GM23338 (cell line): ENCODE measurements at regions not wholly inside any gene's neighbourhood (a gene's known extent, or its start where the extent isn't known, plus 50 kb on each side); places are given as distances from the start of the nearest gene placed in this dataset.

Experiments
- ATAC-seq: fragments of 200-7000 bp; cut with Tn5 transposase; 3 replicates; pipeline ENCODE4 v1.9.1; 2020
- DNase-seq: peaks from one replicate; pipeline ENCODE4 v3.0.0-alpha.2; 2015; ENCODE audit warnings: low spot score
- H2AFZ ChIP-seq: fragments of 200-600 bp; sonication (generic); 2 replicates; pipeline ENCODE4 v1.8.0; 2016; ENCODE audit warnings: antibody characterized with exemption, mild to moderate bottlenecking, moderate library complexity
- H3F3A ChIP-seq: fragments of 200-600 bp; sonication (generic); replicated peaks from 2 replicates; pipeline ENCODE4 v1.8.0; 2017; ENCODE audit warnings: antibody characterized with exemption, mixed run types, low read depth
- H3K27ac ChIP-seq: fragments of 200-600 bp; sonication (generic); 2 replicates; pipeline ENCODE4 v1.6.1; 2016; ENCODE audit warnings: low read depth
- H3K27me3 ChIP-seq: fragments of 200-600 bp; sonication (generic); 2 replicates; pipeline ENCODE4 v1.8.0; 2016; ENCODE audit warnings: mild to moderate bottlenecking, mixed run types, moderate library complexity; ENCODE audit not compliant: insufficient read depth
- H3K36me3 ChIP-seq: fragments of 200-600 bp; sonication (generic); 2 replicates; pipeline ENCODE4 v1.8.0; 2016; ENCODE audit warnings: mild to moderate bottlenecking; ENCODE audit not compliant: insufficient read depth
- H3K4me1 ChIP-seq: fragments of 200-600 bp; sonication (generic); 2 replicates; pipeline ENCODE4 v1.8.0; 2016; ENCODE audit warnings: mild to moderate bottlenecking, moderate library complexity; ENCODE audit not compliant: insufficient read depth
- H3K4me2 ChIP-seq: fragments of 200-600 bp; sonication (generic); 2 replicates; pipeline ENCODE4 v1.7.1; 2017; ENCODE audit warnings: mixed run types
- H3K4me3 ChIP-seq: fragments of 200-600 bp; sonication (generic); 2 replicates; pipeline ENCODE4 v1.6.1; 2016; ENCODE audit warnings: mixed run types
- H3K79me2 ChIP-seq: fragments of 200-600 bp; sonication (generic); replicated peaks from 2 replicates; pipeline ENCODE4 v1.8.0; 2017; ENCODE audit warnings: mild to moderate bottlenecking; ENCODE audit not compliant: insufficient read depth
- H3K9me2 ChIP-seq: fragments of 200-600 bp; sonication (generic); 2 replicates; pipeline ENCODE4 v1.8.0; 2017; ENCODE audit not compliant: insufficient read depth
- H4K20me1 ChIP-seq: fragments of 200-600 bp; sonication (generic); replicated peaks from 2 replicates; pipeline ENCODE4 v1.8.0; 2017; ENCODE audit warnings: mild to moderate bottlenecking; ENCODE audit not compliant: insufficient read depth
- H3K27ac Mint-ChIP-seq: 2 replicates; pipeline ENCODE4 v1.8.0; 2020; ENCODE audit warnings: inconsistent platforms, mild to moderate bottlenecking, moderate library complexity, mixed read lengths
- H3K27me3 Mint-ChIP-seq: 3 replicates; pipeline ENCODE4 v1.8.0; 2022; ENCODE audit warnings: low read depth, mild to moderate bottlenecking, moderate library complexity, mixed read lengths, inconsistent platforms; ENCODE audit not compliant: insufficient read depth, poor library complexity
- H3K36me3 Mint-ChIP-seq: 3 replicates; pipeline ENCODE4 v1.8.0; 2021; ENCODE audit warnings: low read depth, mild to moderate bottlenecking, inconsistent platforms, moderate library complexity, mixed read lengths
- H3K4me1 Mint-ChIP-seq: 3 replicates; pipeline ENCODE4 v1.8.0; 2020; ENCODE audit warnings: mild to moderate bottlenecking, inconsistent platforms, mixed read lengths
- H3K4me3 Mint-ChIP-seq: 3 replicates; pipeline ENCODE4 v1.8.0; 2021; ENCODE audit warnings: moderate library complexity, mild to moderate bottlenecking, inconsistent platforms, mixed read lengths
- H3K9me3 Mint-ChIP-seq: 3 replicates; pipeline ENCODE4 v1.8.0; 2020; ENCODE audit warnings: moderate library complexity, mild to moderate bottlenecking, inconsistent platforms, mixed read lengths
- CREB1 ChIP-seq: fragments of 250-450 bp; sonication (Bioruptor Pico); IDR thresholded peaks from 2 replicates; pipeline ENCODE4 v1.5.0; 2020; ENCODE audit warnings: low read depth, mild to moderate bottlenecking, moderate library complexity
- EZH2 ChIP-seq: fragments of 200-600 bp; sonication (generic); IDR thresholded peaks from one replicate; pipeline ENCODE4 v1.8.0; 2017; ENCODE audit warnings: antibody characterized with exemption, mild to moderate bottlenecking, low read depth; ENCODE audit not compliant: unreplicated experiment
- EZH2phosphoT487 ChIP-seq: fragments of 200-600 bp; sonication (generic); IDR thresholded peaks from one replicate; pipeline ENCODE4 v1.8.1; 2018; ENCODE audit warnings: antibody characterized with exemption; ENCODE audit not compliant: unreplicated experiment
- JUNB ChIP-seq: IDR thresholded peaks from one replicate; pipeline ENCODE4 v1.6.1; 2016; ENCODE audit warnings: antibody characterized with exemption; ENCODE audit not compliant: unreplicated experiment
- NANOG ChIP-seq: IDR thresholded peaks from 2 replicates; pipeline ENCODE4 v1.6.1; 2016; ENCODE audit warnings: antibody characterized with exemption, borderline replicate concordance
- POLR2AphosphoS5 ChIP-seq: IDR thresholded peaks from 2 replicates; pipeline ENCODE4 v1.6.1; 2016; ENCODE audit warnings: antibody characterized with exemption, low read depth
- STAT1 ChIP-seq: IDR thresholded peaks from one replicate; pipeline ENCODE4 v1.6.1; 2016; ENCODE audit warnings: antibody characterized with exemption; ENCODE audit not compliant: unreplicated experiment
- TF ChIP-seq, protein P1 (sequence below): fragments of 250-450 bp; sonication (Bioruptor Pico); IDR thresholded peaks from 2 replicates; pipeline ENCODE4 v1.5.0; 2020; ENCODE audit warnings: mild to moderate bottlenecking, moderate library complexity
- TF ChIP-seq, protein P2 (sequence below): IDR thresholded peaks from 2 replicates; pipeline ENCODE4 v1.6.1; 2016; ENCODE audit warnings: antibody characterized with exemption
- TF ChIP-seq, protein P3 (sequence below): IDR thresholded peaks from one replicate; pipeline ENCODE4 v1.6.1; 2018; ENCODE audit warnings: antibody characterized with exemption; ENCODE audit not compliant: unreplicated experiment
- TF ChIP-seq, protein P4 (sequence below), 2 experiments: fragments of 200-600 bp in 1 of 2; sonication (generic) in 1 of 2; conservative IDR thresholded peaks; 2 replicates each; pipeline versions ENCODE4 v1.5.1 to v1.6.1; 2016 to 2017; ENCODE audit warnings: antibody characterized with exemption in 2 of 2, low read depth in 2 of 2, mild to moderate bottlenecking in 2 of 2, moderate library complexity in 1 of 2

DNA sequence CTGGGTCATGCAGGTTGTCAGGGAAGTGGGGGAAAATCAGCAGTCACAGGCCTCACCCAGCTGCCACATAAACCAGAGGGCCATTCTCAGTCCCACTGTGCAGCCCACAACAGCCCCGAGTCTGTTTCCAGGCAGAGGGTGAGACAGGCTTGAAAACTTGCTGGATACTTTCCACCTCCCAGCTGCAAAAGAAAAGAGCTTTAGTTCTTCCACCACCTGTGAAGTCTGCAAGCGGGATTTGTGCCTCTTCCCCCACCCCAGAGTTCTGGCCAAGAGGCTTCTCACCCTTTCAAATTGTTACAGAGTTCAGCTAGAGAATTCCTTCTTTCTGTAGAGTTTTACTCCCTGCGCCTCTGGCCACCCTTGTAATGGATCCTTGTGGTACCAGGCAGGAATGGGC, 115.5 kb upstream of the ZDHHC15 start (continued):
- TF ChIP-seq, protein P1, sequence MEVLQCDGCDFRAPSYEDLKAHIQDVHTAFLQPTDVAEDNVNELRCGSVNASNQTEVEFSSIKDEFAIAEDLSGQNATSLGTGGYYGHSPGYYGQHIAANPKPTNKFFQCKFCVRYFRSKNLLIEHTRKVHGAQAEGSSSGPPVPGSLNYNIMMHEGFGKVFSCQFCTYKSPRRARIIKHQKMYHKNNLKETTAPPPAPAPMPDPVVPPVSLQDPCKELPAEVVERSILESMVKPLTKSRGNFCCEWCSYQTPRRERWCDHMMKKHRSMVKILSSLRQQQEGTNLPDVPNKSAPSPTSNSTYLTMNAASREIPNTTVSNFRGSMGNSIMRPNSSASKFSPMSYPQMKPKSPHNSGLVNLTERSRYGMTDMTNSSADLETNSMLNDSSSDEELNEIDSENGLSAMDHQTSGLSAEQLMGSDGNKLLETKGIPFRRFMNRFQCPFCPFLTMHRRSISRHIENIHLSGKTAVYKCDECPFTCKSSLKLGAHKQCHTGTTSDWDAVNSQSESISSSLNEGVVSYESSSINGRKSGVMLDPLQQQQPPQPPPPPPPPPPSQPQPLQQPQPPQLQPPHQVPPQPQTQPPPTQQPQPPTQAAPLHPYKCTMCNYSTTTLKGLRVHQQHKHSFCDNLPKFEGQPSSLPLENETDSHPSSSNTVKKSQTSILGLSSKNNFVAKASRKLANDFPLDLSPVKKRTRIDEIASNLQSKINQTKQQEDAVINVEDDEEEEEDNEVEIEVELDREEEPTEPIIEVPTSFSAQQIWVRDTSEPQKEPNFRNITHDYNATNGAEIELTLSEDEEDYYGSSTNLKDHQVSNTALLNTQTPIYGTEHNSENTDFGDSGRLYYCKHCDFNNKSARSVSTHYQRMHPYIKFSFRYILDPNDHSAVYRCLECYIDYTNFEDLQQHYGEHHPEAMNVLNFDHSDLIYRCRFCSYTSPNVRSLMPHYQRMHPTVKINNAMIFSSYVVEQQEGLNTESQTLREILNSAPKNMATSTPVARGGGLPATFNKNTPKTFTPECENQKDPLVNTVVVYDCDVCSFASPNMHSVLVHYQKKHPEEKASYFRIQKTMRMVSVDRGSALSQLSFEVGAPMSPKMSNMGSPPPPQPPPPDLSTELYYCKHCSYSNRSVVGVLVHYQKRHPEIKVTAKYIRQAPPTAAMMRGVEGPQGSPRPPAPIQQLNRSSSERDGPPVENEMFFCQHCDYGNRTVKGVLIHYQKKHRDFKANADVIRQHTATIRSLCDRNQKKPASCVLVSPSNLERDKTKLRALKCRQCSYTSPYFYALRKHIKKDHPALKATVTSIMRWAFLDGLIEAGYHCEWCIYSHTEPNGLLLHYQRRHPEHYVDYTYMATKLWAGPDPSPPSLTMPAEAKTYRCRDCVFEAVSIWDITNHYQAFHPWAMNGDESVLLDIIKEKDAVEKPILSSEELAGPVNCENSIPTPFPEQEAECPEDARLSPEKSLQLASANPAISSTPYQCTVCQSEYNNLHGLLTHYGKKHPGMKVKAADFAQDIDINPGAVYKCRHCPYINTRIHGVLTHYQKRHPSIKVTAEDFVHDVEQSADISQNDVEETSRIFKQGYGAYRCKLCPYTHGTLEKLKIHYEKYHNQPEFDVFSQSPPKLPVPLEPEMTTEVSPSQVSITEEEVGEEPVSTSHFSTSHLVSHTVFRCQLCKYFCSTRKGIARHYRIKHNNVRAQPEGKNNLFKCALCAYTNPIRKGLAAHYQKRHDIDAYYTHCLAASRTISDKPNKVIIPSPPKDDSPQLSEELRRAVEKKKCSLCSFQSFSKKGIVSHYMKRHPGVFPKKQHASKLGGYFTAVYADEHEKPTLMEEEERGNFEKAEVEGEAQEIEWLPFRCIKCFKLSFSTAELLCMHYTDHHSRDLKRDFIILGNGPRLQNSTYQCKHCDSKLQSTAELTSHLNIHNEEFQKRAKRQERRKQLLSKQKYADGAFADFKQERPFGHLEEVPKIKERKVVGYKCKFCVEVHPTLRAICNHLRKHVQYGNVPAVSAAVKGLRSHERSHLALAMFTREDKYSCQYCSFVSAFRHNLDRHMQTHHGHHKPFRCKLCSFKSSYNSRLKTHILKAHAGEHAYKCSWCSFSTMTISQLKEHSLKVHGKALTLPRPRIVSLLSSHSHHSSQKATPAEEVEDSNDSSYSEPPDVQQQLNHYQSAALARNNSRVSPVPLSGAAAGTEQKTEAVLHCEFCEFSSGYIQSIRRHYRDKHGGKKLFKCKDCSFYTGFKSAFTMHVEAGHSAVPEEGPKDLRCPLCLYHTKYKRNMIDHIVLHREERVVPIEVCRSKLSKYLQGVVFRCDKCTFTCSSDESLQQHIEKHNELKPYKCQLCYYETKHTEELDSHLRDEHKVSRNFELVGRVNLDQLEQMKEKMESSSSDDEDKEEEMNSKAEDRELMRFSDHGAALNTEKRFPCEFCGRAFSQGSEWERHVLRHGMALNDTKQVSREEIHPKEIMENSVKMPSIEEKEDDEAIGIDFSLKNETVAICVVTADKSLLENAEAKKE = no peak
- TF ChIP-seq POLR2AphosphoS5 = no peak
- TF ChIP-seq, protein P2, sequence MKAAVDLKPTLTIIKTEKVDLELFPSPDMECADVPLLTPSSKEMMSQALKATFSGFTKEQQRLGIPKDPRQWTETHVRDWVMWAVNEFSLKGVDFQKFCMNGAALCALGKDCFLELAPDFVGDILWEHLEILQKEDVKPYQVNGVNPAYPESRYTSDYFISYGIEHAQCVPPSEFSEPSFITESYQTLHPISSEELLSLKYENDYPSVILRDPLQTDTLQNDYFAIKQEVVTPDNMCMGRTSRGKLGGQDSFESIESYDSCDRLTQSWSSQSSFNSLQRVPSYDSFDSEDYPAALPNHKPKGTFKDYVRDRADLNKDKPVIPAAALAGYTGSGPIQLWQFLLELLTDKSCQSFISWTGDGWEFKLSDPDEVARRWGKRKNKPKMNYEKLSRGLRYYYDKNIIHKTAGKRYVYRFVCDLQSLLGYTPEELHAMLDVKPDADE = no peak
- TF ChIP-seq, protein P3, sequence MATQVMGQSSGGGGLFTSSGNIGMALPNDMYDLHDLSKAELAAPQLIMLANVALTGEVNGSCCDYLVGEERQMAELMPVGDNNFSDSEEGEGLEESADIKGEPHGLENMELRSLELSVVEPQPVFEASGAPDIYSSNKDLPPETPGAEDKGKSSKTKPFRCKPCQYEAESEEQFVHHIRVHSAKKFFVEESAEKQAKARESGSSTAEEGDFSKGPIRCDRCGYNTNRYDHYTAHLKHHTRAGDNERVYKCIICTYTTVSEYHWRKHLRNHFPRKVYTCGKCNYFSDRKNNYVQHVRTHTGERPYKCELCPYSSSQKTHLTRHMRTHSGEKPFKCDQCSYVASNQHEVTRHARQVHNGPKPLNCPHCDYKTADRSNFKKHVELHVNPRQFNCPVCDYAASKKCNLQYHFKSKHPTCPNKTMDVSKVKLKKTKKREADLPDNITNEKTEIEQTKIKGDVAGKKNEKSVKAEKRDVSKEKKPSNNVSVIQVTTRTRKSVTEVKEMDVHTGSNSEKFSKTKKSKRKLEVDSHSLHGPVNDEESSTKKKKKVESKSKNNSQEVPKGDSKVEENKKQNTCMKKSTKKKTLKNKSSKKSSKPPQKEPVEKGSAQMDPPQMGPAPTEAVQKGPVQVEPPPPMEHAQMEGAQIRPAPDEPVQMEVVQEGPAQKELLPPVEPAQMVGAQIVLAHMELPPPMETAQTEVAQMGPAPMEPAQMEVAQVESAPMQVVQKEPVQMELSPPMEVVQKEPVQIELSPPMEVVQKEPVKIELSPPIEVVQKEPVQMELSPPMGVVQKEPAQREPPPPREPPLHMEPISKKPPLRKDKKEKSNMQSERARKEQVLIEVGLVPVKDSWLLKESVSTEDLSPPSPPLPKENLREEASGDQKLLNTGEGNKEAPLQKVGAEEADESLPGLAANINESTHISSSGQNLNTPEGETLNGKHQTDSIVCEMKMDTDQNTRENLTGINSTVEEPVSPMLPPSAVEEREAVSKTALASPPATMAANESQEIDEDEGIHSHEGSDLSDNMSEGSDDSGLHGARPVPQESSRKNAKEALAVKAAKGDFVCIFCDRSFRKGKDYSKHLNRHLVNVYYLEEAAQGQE = no peak
- no peak for TF ChIP-seq JUNB

DNA sequence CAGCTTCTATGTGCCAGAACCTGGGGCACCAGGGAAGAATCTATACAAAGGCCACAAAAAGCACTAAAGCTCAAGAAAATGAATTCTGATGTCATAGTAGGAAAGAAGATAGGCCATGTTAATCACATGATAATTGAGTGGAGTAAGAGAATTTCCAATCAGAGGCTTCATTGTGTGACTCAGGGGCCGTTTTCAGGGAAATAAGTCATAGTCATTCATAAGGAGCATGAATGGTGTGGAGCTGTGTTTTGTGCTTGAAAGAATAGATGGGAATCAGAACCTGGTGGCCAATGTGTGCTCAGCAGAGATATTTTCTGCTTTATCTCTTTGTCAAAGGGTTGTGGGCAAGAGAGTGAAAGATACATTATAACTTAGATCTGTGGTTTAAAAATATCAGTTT, 102.4 kb upstream of the ZDHHC15 start:
- no peaks in the 10 kb centered on the region for H3K27me3 Mint-ChIP-seq
- H3K27ac ChIP-seq = no peak overlapping the region
- TF ChIP-seq EZH2phosphoT487 (no peak), NANOG (no peak), CREB1 (CRISPR knock-in tag) (no peak), EZH2 (no peak), STAT1 (no peak)
- TF ChIP-seq, protein P4, sequence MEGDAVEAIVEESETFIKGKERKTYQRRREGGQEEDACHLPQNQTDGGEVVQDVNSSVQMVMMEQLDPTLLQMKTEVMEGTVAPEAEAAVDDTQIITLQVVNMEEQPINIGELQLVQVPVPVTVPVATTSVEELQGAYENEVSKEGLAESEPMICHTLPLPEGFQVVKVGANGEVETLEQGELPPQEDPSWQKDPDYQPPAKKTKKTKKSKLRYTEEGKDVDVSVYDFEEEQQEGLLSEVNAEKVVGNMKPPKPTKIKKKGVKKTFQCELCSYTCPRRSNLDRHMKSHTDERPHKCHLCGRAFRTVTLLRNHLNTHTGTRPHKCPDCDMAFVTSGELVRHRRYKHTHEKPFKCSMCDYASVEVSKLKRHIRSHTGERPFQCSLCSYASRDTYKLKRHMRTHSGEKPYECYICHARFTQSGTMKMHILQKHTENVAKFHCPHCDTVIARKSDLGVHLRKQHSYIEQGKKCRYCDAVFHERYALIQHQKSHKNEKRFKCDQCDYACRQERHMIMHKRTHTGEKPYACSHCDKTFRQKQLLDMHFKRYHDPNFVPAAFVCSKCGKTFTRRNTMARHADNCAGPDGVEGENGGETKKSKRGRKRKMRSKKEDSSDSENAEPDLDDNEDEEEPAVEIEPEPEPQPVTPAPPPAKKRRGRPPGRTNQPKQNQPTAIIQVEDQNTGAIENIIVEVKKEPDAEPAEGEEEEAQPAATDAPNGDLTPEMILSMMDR (conservative IDR thresholded peaks at IDR 0.05; ENCODE audit: low read depth in 2 of 2) = no peak

More for the DNA sequence above, 102.4 kb upstream of the ZDHHC15 start:
- Histone ChIP-seq H3K79me2 (no peaks in the 10 kb centered on the region), H3F3A (no peaks in the 10 kb centered on the region), H3K36me3 (no peaks in the 10 kb centered on the region), H3K9me2 (no peaks in the 10 kb centered on the region), H4K20me1 (no peaks in the 10 kb centered on the region), H3K27me3 (no peaks in the 10 kb centered on the region), H2AFZ (no peak overlapping the region), H3K4me2 (no peak overlapping the region), H3K4me1 (no peaks in the 10 kb centered on the region), H3K4me3 (no peak overlapping the region)
- no peaks in the 10 kb centered on the region for H3K4me1 Mint-ChIP-seq
- H3K4me3 Mint-ChIP-seq = no peak overlapping the region
- no peak for DNase-seq
- no peak overlapping the region for H3K27ac Mint-ChIP-seq
- no peaks in the 10 kb centered on the region for H3K36me3 Mint-ChIP-seq
- H3K9me3 Mint-ChIP-seq = no peaks in the 10 kb centered on the region; the same call in 1 of the 3 replicates
- no peak for ATAC-seq
